CD4-positive, CD25-positive, alpha-beta regulatory T cell (primary cell): ENCODE measurements at regions not wholly inside any gene's neighbourhood (a gene's known extent, or its start where the extent isn't known, plus 50 kb on each side); places are given as distances from the start of the nearest gene placed in this dataset.

Experiments
- ATAC-seq, 2 donors: fragments of 150-1000 bp; cut with Tn5 transposase; one replicate each; pipeline ENCODE4 v1.10.0; 2021; ENCODE audit warnings: low read depth in 2 of 2, moderate number of reproducible peaks in 2 of 2, moderate library complexity in 1 of 2
- DNase-seq, 3 donors: peaks; one replicate each; pipeline versions ENCODE4 v3.0.0 to v3.0.0-alpha.2; 2012 to 2022; ENCODE audit warnings: mixed read lengths in 1 of 3
- H3K27ac ChIP-seq: one replicate; pipeline ENCODE4 v1.7.0; 2013; ENCODE audit warnings: mild to moderate bottlenecking, low read length; ENCODE audit not compliant: insufficient read depth, poor library complexity, severe bottlenecking
- H3K27me3 ChIP-seq: one replicate; pipeline ENCODE4 v1.7.0; 2013; ENCODE audit warnings: low read length; ENCODE audit not compliant: control insufficient read depth, insufficient read depth
- H3K36me3 ChIP-seq: one replicate; pipeline ENCODE4 v1.7.0; 2013; ENCODE audit warnings: mild to moderate bottlenecking, low read length, moderate library complexity; ENCODE audit not compliant: control insufficient read depth, insufficient read depth
- H3K4me1 ChIP-seq: 2 replicates; pipeline ENCODE4 v1.7.0; 2013; ENCODE audit warnings: mild to moderate bottlenecking, low read length; ENCODE audit not compliant: insufficient read depth, control insufficient read depth, poor library complexity, severe bottlenecking
- H3K4me3 ChIP-seq: one replicate; pipeline ENCODE4 v1.7.0; 2013; ENCODE audit warnings: low read depth, mild to moderate bottlenecking, low read length, moderate library complexity
- H3K9me3 ChIP-seq, 2 experiments: 1 replicate in 1 of 2; 2 replicates in 1 of 2; pipeline ENCODE4 v1.7.0; 2013; ENCODE audit warnings: low read length in 2 of 2, mild to moderate bottlenecking in 1 of 2, moderate library complexity in 1 of 2; ENCODE audit not compliant: control insufficient read depth in 2 of 2
- H3K27ac Mint-ChIP-seq, 3 donors: one replicate each; pipeline ENCODE4 v1.8.0; 2020 to 2022; ENCODE audit warnings: mild to moderate bottlenecking in 3 of 3, mixed read lengths in 3 of 3, moderate library complexity in 2 of 3
- H3K27me3 Mint-ChIP-seq: one replicate; pipeline ENCODE4 v1.8.0; 2022; ENCODE audit warnings: mild to moderate bottlenecking, mixed read lengths
- H3K36me3 Mint-ChIP-seq: one replicate; pipeline ENCODE4 v1.8.0; 2020; ENCODE audit warnings: mixed read lengths
- H3K4me1 Mint-ChIP-seq, 4 donors: one replicate each; pipeline ENCODE4 v1.8.0; 2020 to 2022; ENCODE audit warnings: mixed read lengths in 4 of 4, mild to moderate bottlenecking in 1 of 4
- H3K4me3 Mint-ChIP-seq, 4 donors: one replicate each; pipeline ENCODE4 v1.8.0; 2020 to 2022; ENCODE audit warnings: mild to moderate bottlenecking in 4 of 4, mixed read lengths in 4 of 4, moderate library complexity in 3 of 4
- H3K9me3 Mint-ChIP-seq, 7 donors: one replicate each; pipeline ENCODE4 v1.8.0; 2020 to 2022; ENCODE audit warnings: mixed read lengths in 7 of 7, mild to moderate bottlenecking in 3 of 7, moderate library complexity in 2 of 7

- Histone ChIP-seq H3K9me3 (no peaks in the 10 kb centered on the region), H3K27me3 (no peaks in the 10 kb centered on the region), H3K27ac (no peak overlapping the region), H3K4me3 (no peak overlapping the region), H3K36me3 (no peaks in the 10 kb centered on the region), H3K4me1 (no peaks in the 10 kb centered on the region)
- DNase-seq: no peak
- no peak for ATAC-seq
- Mint-ChIP-seq H3K27me3 (no peaks in the 10 kb centered on the region), H3K36me3 (no peaks in the 10 kb centered on the region), H3K4me1 (no peaks in the 10 kb centered on the region), H3K4me3 (no peak overlapping the region), H3K27ac (no peak overlapping the region), H3K9me3 (peaks cover 2 to 14% (median 7%) of the 10 kb centered on the region in 7 donors)
Measured at GRCh38 chr11:26904132-26904531, 89.8 kb upstream of the FIBIN start.

GRCh38 chr11:26904801-26905200 lies 89.1 kb upstream of the FIBIN start:
- Histone ChIP-seq H3K4me1 (no peaks in the 10 kb centered on the region), H3K36me3 (no peaks in the 10 kb centered on the region), H3K27ac (no peak overlapping the region), H3K27me3 (no peaks in the 10 kb centered on the region), H3K9me3 (no peaks in the 10 kb centered on the region), H3K4me3 (no peak overlapping the region)
- Mint-ChIP-seq H3K4me1 (no peaks in the 10 kb centered on the region), H3K9me3 (peaks cover 2 to 14% (median 7%) of the 10 kb centered on the region in 7 donors), H3K27ac (no peak overlapping the region), H3K27me3 (no peaks in the 10 kb centered on the region), H3K4me3 (no peak overlapping the region), H3K36me3 (no peaks in the 10 kb centered on the region)
- DNase-seq: no peak
- no peak for ATAC-seq

GRCh38 chr11:26905368-26905767 lies 88.5 kb upstream of the FIBIN start:
- Histone ChIP-seq H3K36me3 (no peaks in the 10 kb centered on the region), H3K27ac (no peak overlapping the region), H3K4me1 (no peaks in the 10 kb centered on the region), H3K4me3 (no peak overlapping the region), H3K27me3 (no peaks in the 10 kb centered on the region), H3K9me3 (no peaks in the 10 kb centered on the region)
- DNase-seq (no peak), ATAC-seq (no peak)
- Mint-ChIP-seq H3K27ac (no peak overlapping the region), H3K4me3 (no peak overlapping the region), H3K9me3 (peaks cover 2 to 13% (median 7%) of the 10 kb centered on the region in 7 donors), H3K36me3 (no peaks in the 10 kb centered on the region), H3K27me3 (no peaks in the 10 kb centered on the region), H3K4me1 (no peaks in the 10 kb centered on the region)

GRCh38 chr11:26909515-26909914 lies 84.4 kb upstream of the FIBIN start:
- H3K27ac ChIP-seq: no peak overlapping the region
- Mint-ChIP-seq H3K4me1 (no peaks in the 10 kb centered on the region), H3K27me3 (no peaks in the 10 kb centered on the region), H3K27ac (no peak overlapping the region), H3K9me3 (peaks cover 4 to 10% (median 5%) of the 10 kb centered on the region in 7 donors), H3K36me3 (no peaks in the 10 kb centered on the region), H3K4me3 (no peak overlapping the region)
- ATAC-seq (no peak), DNase-seq (no peak)
- H3K4me3 ChIP-seq: no peak overlapping the region
- no peaks in the 10 kb centered on the region for H3K36me3 ChIP-seq
- no peaks in the 10 kb centered on the region for H3K27me3 ChIP-seq
- H3K4me1 ChIP-seq: no peaks in the 10 kb centered on the region
- H3K9me3 ChIP-seq: no peaks in the 10 kb centered on the region

- ATAC-seq (no peak), DNase-seq (no peak)
- H3K27me3 ChIP-seq: no peaks in the 10 kb centered on the region
- H3K9me3 ChIP-seq: no peaks in the 10 kb centered on the region
- Mint-ChIP-seq H3K9me3 (peaks cover 4 to 10% (median 5%) of the 10 kb centered on the region in 7 donors), H3K4me1 (no peaks in the 10 kb centered on the region), H3K4me3 (no peak overlapping the region), H3K27me3 (no peaks in the 10 kb centered on the region), H3K36me3 (no peaks in the 10 kb centered on the region), H3K27ac (no peak overlapping the region)
- no peaks in the 10 kb centered on the region for H3K36me3 ChIP-seq
- no peak overlapping the region for H3K4me3 ChIP-seq
- no peaks in the 10 kb centered on the region for H3K4me1 ChIP-seq
- H3K27ac ChIP-seq: no peak overlapping the region
Measured at GRCh38 chr11:26909991-26910591, 83.8 kb upstream of the FIBIN start.

GRCh38 chr11:26914968-26915367 lies 78.9 kb upstream of the FIBIN start:
- no peaks in the 10 kb centered on the region for H3K27me3 ChIP-seq
- no peak overlapping the region for H3K4me3 ChIP-seq
- no peaks in the 10 kb centered on the region for H3K27me3 Mint-ChIP-seq
- H3K9me3 Mint-ChIP-seq: peaks cover 0 to 16% (median 6%) of the 10 kb centered on the region in 7 donors
- no peak overlapping the region for H3K27ac Mint-ChIP-seq
- ATAC-seq (no peak), DNase-seq (no peak)
- H3K27ac ChIP-seq: no peak overlapping the region
- H3K36me3 Mint-ChIP-seq: no peaks in the 10 kb centered on the region
- no peaks in the 10 kb centered on the region for H3K9me3 ChIP-seq
- no peaks in the 10 kb centered on the region for H3K4me1 ChIP-seq
- no peak overlapping the region for H3K4me3 Mint-ChIP-seq
- H3K4me1 Mint-ChIP-seq: no peaks in the 10 kb centered on the region
- no peaks in the 10 kb centered on the region for H3K36me3 ChIP-seq

- Mint-ChIP-seq H3K36me3 (no peaks in the 10 kb centered on the region), H3K4me1 (no peaks in the 10 kb centered on the region), H3K27ac (no peak overlapping the region), H3K9me3 (peaks cover 0 to 16% (median 6%) of the 10 kb centered on the region in 7 donors), H3K4me3 (no peak overlapping the region), H3K27me3 (no peaks in the 10 kb centered on the region)
- DNase-seq (no peak), ATAC-seq (no peak)
- no peak overlapping the region for H3K4me3 ChIP-seq
- no peaks in the 10 kb centered on the region for H3K9me3 ChIP-seq
- H3K27ac ChIP-seq: no peak overlapping the region
- H3K4me1 ChIP-seq: no peaks in the 10 kb centered on the region
- no peaks in the 10 kb centered on the region for H3K36me3 ChIP-seq
- H3K27me3 ChIP-seq: no peaks in the 10 kb centered on the region
Measured at GRCh38 chr11:26916805-26917204, 77.1 kb upstream of the FIBIN start.

- Mint-ChIP-seq H3K9me3 (peaks cover 4 to 17% (median 7%) of the 10 kb centered on the region in 7 donors), H3K27me3 (no peaks in the 10 kb centered on the region), H3K36me3 (no peaks in the 10 kb centered on the region), H3K27ac (no peak overlapping the region), H3K4me3 (no peak overlapping the region), H3K4me1 (no peaks in the 10 kb centered on the region)
- ATAC-seq: no peak
- Histone ChIP-seq H3K4me3 (no peak overlapping the region), H3K36me3 (no peaks in the 10 kb centered on the region), H3K27ac (no peak overlapping the region), H3K4me1 (no peaks in the 10 kb centered on the region), H3K9me3 (no peaks in the 10 kb centered on the region), H3K27me3 (no peaks in the 10 kb centered on the region)
- DNase-seq: no peak
Measured at GRCh38 chr11:26928582-26928981, 65.3 kb upstream of the FIBIN start.
